Calu3 (cell line): ENCODE measurements at regions not wholly inside any gene's neighbourhood (a gene's known extent, or its start where the extent isn't known, plus 50 kb on each side); places are given as distances from the start of the nearest gene placed in this dataset.

Experiments
- BruUV-seq: library from RNA; stranded (reverse); fragments of 400-500 nt; replicated peaks from 2 replicates; lab custom pipeline; 2021; lab: Mats Ljungman, UMichigan
- CTCF ChIA-PET: fragments of 300-600 bp; sonication (Branson Sonifier 250); formaldehyde crosslinking; loops from one replicate; lab custom pipeline; 2022; ENCODE audit warnings: antibody characterized with exemption; lab: Charles Lee
- DNase-seq: peaks from one replicate; pipeline ENCODE4 v3.0.0; 2022
- H3K27ac Mint-ChIP-seq: one replicate; pipeline ENCODE4 v1.8.0; 2022; ENCODE audit warnings: mixed read lengths; ENCODE audit not compliant: unreplicated experiment
- H3K27me3 Mint-ChIP-seq: one replicate; pipeline ENCODE4 v1.8.0; 2022; ENCODE audit warnings: mixed read lengths; ENCODE audit not compliant: unreplicated experiment
- H3K36me3 Mint-ChIP-seq: one replicate; pipeline ENCODE4 v1.8.0; 2022; ENCODE audit warnings: mild to moderate bottlenecking, moderate library complexity, mixed read lengths; ENCODE audit not compliant: insufficient read depth, unreplicated experiment
- H3K4me1 Mint-ChIP-seq: one replicate; pipeline ENCODE4 v1.8.0; 2022; ENCODE audit warnings: mild to moderate bottlenecking, low read depth, mixed read lengths; ENCODE audit not compliant: unreplicated experiment
- H3K4me3 Mint-ChIP-seq: one replicate; pipeline ENCODE4 v1.8.0; 2022; ENCODE audit warnings: mild to moderate bottlenecking, low read depth, moderate library complexity, mixed read lengths; ENCODE audit not compliant: unreplicated experiment
- H3K9me3 Mint-ChIP-seq: one replicate; pipeline ENCODE4 v1.8.0; 2022; ENCODE audit warnings: low read depth, mixed read lengths; ENCODE audit not compliant: unreplicated experiment
- intact Hi-C: fragments of 100-400 bp; cut with micrococcal nuclease; formaldehyde crosslinking; loops from one replicate; pipeline ENCODE4 v1.10.0; 2022; ENCODE audit not compliant: unreplicated experiment
- TF ChIP-seq, protein P1 (sequence below): fragments of 200-600 bp; IDR thresholded peaks from one replicate; pipeline ENCODE4 v1.8.0; 2022; ENCODE audit warnings: antibody characterized with exemption; ENCODE audit not compliant: unreplicated experiment

DNA sequence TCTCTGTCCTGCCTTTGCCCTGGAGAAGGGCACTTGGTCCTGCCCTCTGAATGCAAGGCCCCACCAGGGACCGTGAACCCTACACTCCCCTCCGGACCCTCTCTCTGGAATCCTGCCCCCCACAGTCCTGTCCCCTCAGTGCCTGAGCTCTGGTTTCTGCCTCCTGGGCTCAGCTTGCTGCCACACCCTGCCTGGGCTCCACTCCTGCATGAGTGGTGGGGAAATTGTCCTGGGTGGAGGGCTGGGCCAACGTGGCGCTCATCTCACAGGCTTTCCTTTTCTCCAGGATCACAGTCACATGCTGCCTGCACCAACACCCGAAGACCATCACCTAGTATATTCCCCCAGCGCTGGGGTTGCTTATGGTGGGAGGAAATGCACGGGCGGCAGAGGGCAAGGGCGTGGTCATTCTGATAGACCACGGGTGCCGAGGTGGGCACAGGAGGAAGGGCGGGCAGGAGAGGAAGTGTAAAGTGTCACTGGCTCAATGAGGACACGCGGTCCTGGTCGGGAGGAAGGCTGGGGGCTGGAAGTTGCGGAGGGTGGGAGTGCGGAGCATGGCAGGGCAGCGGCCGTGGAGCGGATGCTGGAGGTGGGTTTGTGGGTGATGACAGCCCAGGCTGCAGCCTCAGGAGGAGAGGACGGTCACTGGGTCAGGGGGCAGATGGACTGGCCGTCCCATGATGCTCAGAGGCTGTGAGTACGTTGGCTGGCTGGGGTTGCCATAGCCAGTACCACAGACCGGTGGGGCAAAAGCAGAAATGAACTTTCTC is 99.5 kb downstream of the KIF26A start:
- H3K36me3 Mint-ChIP-seq: no peaks in the 10 kb centered on the region
- intact Hi-C loops: no loop called here
- H3K9me3 Mint-ChIP-seq: peaks cover 16% of the 10 kb centered on the region
- CTCF ChIA-PET: no interaction called here
- no peak for DNase-seq
- peaks cover 54% of the 10 kb centered on the region for H3K27me3 Mint-ChIP-seq
- no peak overlapping the region for H3K27ac Mint-ChIP-seq
- TF ChIP-seq, protein P1, sequence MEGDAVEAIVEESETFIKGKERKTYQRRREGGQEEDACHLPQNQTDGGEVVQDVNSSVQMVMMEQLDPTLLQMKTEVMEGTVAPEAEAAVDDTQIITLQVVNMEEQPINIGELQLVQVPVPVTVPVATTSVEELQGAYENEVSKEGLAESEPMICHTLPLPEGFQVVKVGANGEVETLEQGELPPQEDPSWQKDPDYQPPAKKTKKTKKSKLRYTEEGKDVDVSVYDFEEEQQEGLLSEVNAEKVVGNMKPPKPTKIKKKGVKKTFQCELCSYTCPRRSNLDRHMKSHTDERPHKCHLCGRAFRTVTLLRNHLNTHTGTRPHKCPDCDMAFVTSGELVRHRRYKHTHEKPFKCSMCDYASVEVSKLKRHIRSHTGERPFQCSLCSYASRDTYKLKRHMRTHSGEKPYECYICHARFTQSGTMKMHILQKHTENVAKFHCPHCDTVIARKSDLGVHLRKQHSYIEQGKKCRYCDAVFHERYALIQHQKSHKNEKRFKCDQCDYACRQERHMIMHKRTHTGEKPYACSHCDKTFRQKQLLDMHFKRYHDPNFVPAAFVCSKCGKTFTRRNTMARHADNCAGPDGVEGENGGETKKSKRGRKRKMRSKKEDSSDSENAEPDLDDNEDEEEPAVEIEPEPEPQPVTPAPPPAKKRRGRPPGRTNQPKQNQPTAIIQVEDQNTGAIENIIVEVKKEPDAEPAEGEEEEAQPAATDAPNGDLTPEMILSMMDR: no peak
- no peaks in the 10 kb centered on the region for H3K4me1 Mint-ChIP-seq
- BruUV-seq: no TSS peak
- no peak overlapping the region for H3K4me3 Mint-ChIP-seq

DNA sequence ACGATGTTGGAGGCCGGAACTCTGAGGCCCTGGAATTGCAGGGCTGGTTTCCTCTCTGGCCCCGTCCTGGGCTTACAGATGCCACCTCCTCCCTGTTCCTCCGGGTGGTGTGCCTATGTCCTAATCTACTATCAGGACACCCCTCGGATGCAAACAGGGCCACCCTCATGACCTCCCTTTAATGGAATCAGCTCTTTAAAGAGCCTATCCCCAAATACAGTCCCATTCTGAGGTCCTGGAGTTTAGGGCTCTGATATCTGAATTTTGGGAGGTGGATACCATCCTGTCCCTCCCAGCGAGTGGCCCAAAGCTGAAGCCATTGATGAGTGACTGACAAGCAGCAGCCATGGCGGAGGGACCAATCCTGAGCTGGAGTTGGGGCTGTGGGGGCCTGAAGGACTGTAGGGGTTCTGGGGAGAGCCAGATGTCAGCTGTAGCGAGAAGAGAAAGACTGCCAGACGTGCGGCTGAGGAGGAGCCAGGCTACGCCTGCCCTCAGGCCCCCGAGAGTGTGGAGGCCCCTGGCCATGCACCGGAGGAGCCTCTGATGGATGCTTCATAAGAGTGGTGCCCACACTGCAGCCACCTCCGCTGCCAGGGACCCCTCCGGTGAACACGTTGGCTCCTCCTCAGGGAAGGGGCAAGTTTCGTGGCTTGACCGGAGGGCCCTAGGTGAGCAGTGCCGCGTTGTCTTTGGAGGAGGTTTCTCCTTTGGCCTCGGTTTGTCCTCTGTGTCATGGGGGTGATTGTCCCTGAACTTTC is 100.2 kb downstream of the KIF26A start:
- TF ChIP-seq, protein P1: no peak
- Mint-ChIP-seq H3K9me3 (peaks cover 13% of the 10 kb centered on the region), H3K27ac (no peak overlapping the region), H3K4me3 (no peak overlapping the region), H3K27me3 (peaks cover 54% of the 10 kb centered on the region), H3K4me1 (no peaks in the 10 kb centered on the region), H3K36me3 (no peaks in the 10 kb centered on the region)
- CTCF ChIA-PET: interaction anchor here (0.6 kb wide), 1 partner anchor 30 kb away, joined by 4 read pairs; no protein-coding TSS in a partner anchor
- BruUV-seq: no TSS peak
- DNase-seq: no peak
- intact Hi-C loops: no loop called here

- Mint-ChIP-seq H3K27ac (no peak overlapping the region), H3K4me3 (no peak overlapping the region), H3K4me1 (no peaks in the 10 kb centered on the region), H3K9me3 (peaks cover 11% of the 10 kb centered on the region), H3K36me3 (no peaks in the 10 kb centered on the region), H3K27me3 (peaks cover 54% of the 10 kb centered on the region)
- no TSS peak for BruUV-seq
- no peak for DNase-seq
- TF ChIP-seq, protein P1: no peak
- intact Hi-C loops: no loop called here
- CTCF ChIA-PET: interaction anchor here (0.6 to 0.7 kb wide), 2 partner anchors 14 to 29 kb away, joined by 3 to 4 read pairs; no protein-coding TSS in a partner anchor
Measured at GRCh38 chr14:104239185-104239775, 100.9 kb downstream of the KIF26A start.

GRCh38 chr14:104239861-104240301 is 101.5 kb downstream of the KIF26A start:
- H3K4me3 Mint-ChIP-seq: no peak overlapping the region
- no peaks in the 10 kb centered on the region for H3K36me3 Mint-ChIP-seq
- TF ChIP-seq, protein P1: no peak
- H3K27ac Mint-ChIP-seq: no peak overlapping the region
- peaks cover 54% of the 10 kb centered on the region for H3K27me3 Mint-ChIP-seq
- no peaks in the 10 kb centered on the region for H3K4me1 Mint-ChIP-seq
- no peak for DNase-seq
- CTCF ChIA-PET: interaction anchor here (0.7 kb wide), 1 partner anchor 14 kb away, joined by 3 read pairs; no protein-coding TSS in a partner anchor
- no TSS peak for BruUV-seq
- intact Hi-C loops: no loop called here
- peaks cover 11% of the 10 kb centered on the region for H3K9me3 Mint-ChIP-seq
